ENCODE measurements at regions not wholly inside any gene's neighbourhood (a gene's known extent, or its start where the extent isn't known, plus 50 kb on each side); places are given as distances from the start of the nearest gene placed in this dataset.

DNA sequence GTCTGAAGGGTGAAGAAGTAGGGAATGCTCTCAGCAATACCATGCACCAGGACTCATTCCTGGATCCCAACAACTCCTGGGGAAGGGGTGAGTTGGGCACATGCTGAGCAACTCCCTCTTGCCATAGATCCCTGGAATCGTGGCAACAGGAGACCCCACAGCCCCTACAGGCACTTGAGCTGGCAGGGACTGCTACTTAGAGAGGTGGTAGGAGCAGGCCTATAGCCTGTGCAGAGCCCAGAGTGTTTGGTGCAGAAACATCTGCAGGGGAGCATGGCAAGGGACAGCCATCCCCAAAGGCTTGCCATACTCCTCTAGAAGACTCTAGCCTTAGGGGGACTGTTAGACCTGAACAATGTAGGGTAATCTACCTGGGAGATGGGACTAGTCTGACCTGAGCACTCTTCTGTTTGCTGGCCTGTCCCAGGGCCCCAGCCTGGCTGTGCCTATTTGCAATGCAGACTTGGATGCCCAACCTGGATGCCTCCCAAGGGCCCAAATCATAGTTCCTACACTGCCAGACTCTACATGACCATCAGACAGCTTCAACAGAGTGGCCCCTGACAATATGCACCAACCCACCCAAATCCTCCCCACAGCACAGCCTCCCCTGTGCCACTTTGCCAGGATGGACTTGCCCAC lies 568.6 kb upstream of the KIF2B start:
- Histone ChIP-seq H3K79me2 (ENCODE audit: control insufficient read depth, insufficient read depth, low read length) (no peaks in the 10 kb centered on the region), H3K27ac (ENCODE audit: control insufficient read depth, insufficient read depth, low read length) (no peak overlapping the region), H4K20me1 (ENCODE audit: control insufficient read depth, extremely low read depth, insufficient read depth, low read length) (no peaks in the 10 kb centered on the region), H3K4me1 (ENCODE audit: control insufficient read depth, extremely low read depth, insufficient read depth, low read length) (no peaks in the 10 kb centered on the region), H3K4me2 (ENCODE audit: control insufficient read depth, extremely low read depth, insufficient read depth, low read depth, low read length) (no peak overlapping the region), H3K4me3 (ENCODE audit: control insufficient read depth in 2 of 3, extremely low read depth in 1 of 3, insufficient read depth in 2 of 3, low read depth in 1 of 3, low read length in 3 of 3) (no peak overlapping the region), H2AFZ (ENCODE audit: control insufficient read depth, low read length) (no peak overlapping the region), H3K27me3 (ENCODE audit: control insufficient read depth, extremely low read depth, insufficient read depth, low read length) (no peaks in the 10 kb centered on the region), H3K36me3 (ENCODE audit: control insufficient read depth in 2 of 2, extremely low read depth in 1 of 2, insufficient read depth in 2 of 2, low read length in 2 of 2) (no peaks in the 10 kb centered on the region), H3K9me3 (ENCODE audit: control insufficient read depth, low read depth, low read length) (no peaks in the 10 kb centered on the region), H3K9me1 (ENCODE audit: control insufficient read depth, extremely low read depth, insufficient read depth, low read length) (no peaks in the 10 kb centered on the region), H3K9ac (ENCODE audit: control insufficient read depth, extremely low read depth, insufficient read depth, low read length) (no peak overlapping the region)
- FAIRE-seq (no peak), DNase-seq (ENCODE audit: low read depth, low spot score) (no peak)
- dilution Hi-C loops (cut with MboI; ENCODE audit: extremely low pct_ligation_motif_present, low sequenced_read_pairs): no loop called here
- TF ChIP-seq, protein P1, sequence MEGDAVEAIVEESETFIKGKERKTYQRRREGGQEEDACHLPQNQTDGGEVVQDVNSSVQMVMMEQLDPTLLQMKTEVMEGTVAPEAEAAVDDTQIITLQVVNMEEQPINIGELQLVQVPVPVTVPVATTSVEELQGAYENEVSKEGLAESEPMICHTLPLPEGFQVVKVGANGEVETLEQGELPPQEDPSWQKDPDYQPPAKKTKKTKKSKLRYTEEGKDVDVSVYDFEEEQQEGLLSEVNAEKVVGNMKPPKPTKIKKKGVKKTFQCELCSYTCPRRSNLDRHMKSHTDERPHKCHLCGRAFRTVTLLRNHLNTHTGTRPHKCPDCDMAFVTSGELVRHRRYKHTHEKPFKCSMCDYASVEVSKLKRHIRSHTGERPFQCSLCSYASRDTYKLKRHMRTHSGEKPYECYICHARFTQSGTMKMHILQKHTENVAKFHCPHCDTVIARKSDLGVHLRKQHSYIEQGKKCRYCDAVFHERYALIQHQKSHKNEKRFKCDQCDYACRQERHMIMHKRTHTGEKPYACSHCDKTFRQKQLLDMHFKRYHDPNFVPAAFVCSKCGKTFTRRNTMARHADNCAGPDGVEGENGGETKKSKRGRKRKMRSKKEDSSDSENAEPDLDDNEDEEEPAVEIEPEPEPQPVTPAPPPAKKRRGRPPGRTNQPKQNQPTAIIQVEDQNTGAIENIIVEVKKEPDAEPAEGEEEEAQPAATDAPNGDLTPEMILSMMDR (optimal IDR thresholded peaks at IDR 0.05 in 1 of 3, IDR thresholded peaks at IDR 0.05 in 1 of 3, conservative IDR thresholded peaks at IDR 0.05 in 1 of 3; ENCODE audit: extremely low read depth in 1 of 3, insufficient read depth in 2 of 3, low read length in 3 of 3): no peak
- no peak for TF ChIP-seq EZH2 (IDR thresholded peaks at IDR 0.05; ENCODE audit: low read length)

DNA sequence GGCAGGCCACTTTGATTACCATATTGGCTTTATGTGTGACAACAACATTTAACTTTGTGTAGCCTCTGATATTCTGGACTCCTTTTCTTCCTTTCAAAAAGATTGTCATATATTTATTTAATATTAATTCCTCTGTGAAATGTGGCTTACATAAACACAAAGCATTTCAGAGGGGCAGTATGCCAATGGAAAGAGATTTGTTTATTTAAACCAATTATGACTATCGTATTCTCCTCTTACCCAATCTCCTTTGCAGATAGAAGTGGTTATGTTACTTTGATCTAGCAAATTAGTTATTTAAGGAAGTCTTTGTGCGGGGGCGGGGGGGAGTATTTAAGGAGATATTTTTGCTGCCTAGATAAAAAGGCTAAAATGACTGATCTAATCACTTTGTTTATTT lies 573.7 kb upstream of the KIF2B start:
- Histone ChIP-seq H3K9me3 (ENCODE audit: control insufficient read depth, low read depth, low read length) (no peaks in the 10 kb centered on the region), H3K79me2 (ENCODE audit: control insufficient read depth, insufficient read depth, low read length) (no peaks in the 10 kb centered on the region), H3K27me3 (ENCODE audit: control insufficient read depth, extremely low read depth, insufficient read depth, low read length) (no peaks in the 10 kb centered on the region), H3K27ac (ENCODE audit: control insufficient read depth, insufficient read depth, low read length) (no peak overlapping the region), H4K20me1 (ENCODE audit: control insufficient read depth, extremely low read depth, insufficient read depth, low read length) (no peaks in the 10 kb centered on the region), H3K4me3 (ENCODE audit: control insufficient read depth in 2 of 3, extremely low read depth in 1 of 3, insufficient read depth in 2 of 3, low read depth in 1 of 3, low read length in 3 of 3) (no peak overlapping the region), H2AFZ (ENCODE audit: control insufficient read depth, low read length) (no peak overlapping the region), H3K9me1 (ENCODE audit: control insufficient read depth, extremely low read depth, insufficient read depth, low read length) (no peaks in the 10 kb centered on the region), H3K4me1 (ENCODE audit: control insufficient read depth, extremely low read depth, insufficient read depth, low read length) (no peaks in the 10 kb centered on the region), H3K4me2 (ENCODE audit: control insufficient read depth, extremely low read depth, insufficient read depth, low read depth, low read length) (no peak overlapping the region), H3K36me3 (ENCODE audit: control insufficient read depth in 2 of 2, extremely low read depth in 1 of 2, insufficient read depth in 2 of 2, low read length in 2 of 2) (no peaks in the 10 kb centered on the region), H3K9ac (ENCODE audit: control insufficient read depth, extremely low read depth, insufficient read depth, low read length) (no peak overlapping the region)
- TF ChIP-seq EZH2 (IDR thresholded peaks at IDR 0.05; ENCODE audit: low read length): no peak
- TF ChIP-seq, protein P1 (optimal IDR thresholded peaks at IDR 0.05 in 1 of 3, IDR thresholded peaks at IDR 0.05 in 1 of 3, conservative IDR thresholded peaks at IDR 0.05 in 1 of 3; ENCODE audit: extremely low read depth in 1 of 3, insufficient read depth in 2 of 3, low read length in 3 of 3): no peak
- FAIRE-seq (no peak), DNase-seq (ENCODE audit: low read depth, low spot score) (no peak)
- dilution Hi-C loops (cut with MboI; ENCODE audit: extremely low pct_ligation_motif_present, low sequenced_read_pairs): no loop called here
